GM21360 (cell line): ENCODE measurements at regions not wholly inside any gene's neighbourhood (a gene's known extent, or its start where the extent isn't known, plus 50 kb on each side); places are given as distances from the start of the nearest gene placed in this dataset.
"Not testable (repeated sequence)": the region's sequence is repeated elsewhere in the genome, so short reads cannot be mapped to it uniquely, and the experiment has no call there.

Experiments used
- ATAC-seq: cut with Tn5 transposase; IDR thresholded peaks from one replicate; pipeline ENCODE4 v1.9.1; 2021; ENCODE audit warnings: mild to moderate bottlenecking, moderate library complexity; ENCODE audit not compliant: unreplicated experiment

GRCh38 chr2:52429171-52429570, 1338.4 kb upstream of the CHAC2 start:
- no peak for ATAC-seq

GRCh38 chr2:52428224-52428623, 1339.4 kb upstream of the CHAC2 start:
- no peak for ATAC-seq

GRCh38 chr2:52423655-52424054, 1343.9 kb upstream of the CHAC2 start:
- no peak for ATAC-seq

- no peak for ATAC-seq
Measured at GRCh38 chr2:52423111-52423510, 1344.5 kb upstream of the CHAC2 start.

GRCh38 chr2:52416340-52416739, 1351.3 kb upstream of the CHAC2 start:
- no peak for ATAC-seq

- ATAC-seq, result no peak
Measured at GRCh38 chr2:52414561-52415295, 1352.9 kb upstream of the CHAC2 start.

- ATAC-seq, result not testable (repeated sequence)
Measured at GRCh38 chr2:52409308-52410118, 1358.1 kb upstream of the CHAC2 start.

- no peak for ATAC-seq
Measured at GRCh38 chr2:52405980-52406379, 1361.6 kb upstream of the CHAC2 start.

- ATAC-seq, result no peak
Measured at GRCh38 chr2:52404866-52405265, 1362.7 kb upstream of the CHAC2 start.

- no peak for ATAC-seq
Measured at GRCh38 chr2:52404046-52404445, 1363.6 kb upstream of the CHAC2 start.

- no peak for ATAC-seq
Measured at GRCh38 chr2:52402128-52402527, 1365.5 kb upstream of the CHAC2 start.

GRCh38 chr2:52396836-52397235, 1364.9 kb upstream of the NRXN1 start:
- ATAC-seq, result no peak

- ATAC-seq, result no peak
Measured at GRCh38 chr2:52395912-52396311, 1364.0 kb upstream of the NRXN1 start.

- ATAC-seq, result no peak
Measured at GRCh38 chr2:52391621-52392020, 1359.7 kb upstream of the NRXN1 start.

- ATAC-seq, result no peak
Measured at GRCh38 chr2:52390651-52391050, 1358.7 kb upstream of the NRXN1 start.

- ATAC-seq, result no peak
Measured at GRCh38 chr2:52387937-52388590, 1356.1 kb upstream of the NRXN1 start.

GRCh38 chr2:52386433-52387030, 1354.6 kb upstream of the NRXN1 start:
- ATAC-seq, result no peak

GRCh38 chr2:52383541-52383940, 1351.6 kb upstream of the NRXN1 start:
- no peak for ATAC-seq

GRCh38 chr2:52369178-52369577, 1337.2 kb upstream of the NRXN1 start:
- ATAC-seq, result no peak

GRCh38 chr2:52368141-52368540, 1336.2 kb upstream of the NRXN1 start:
- no peak for ATAC-seq

- ATAC-seq, result no peak
Measured at GRCh38 chr2:52365946-52366345, 1334.0 kb upstream of the NRXN1 start.
